ENCODE measurements at regions not wholly inside any gene's neighbourhood (a gene's known extent, or its start where the extent isn't known, plus 50 kb on each side); places are given as distances from the start of the nearest gene placed in this dataset.

- Histone ChIP-seq H3K27ac (ENCODE audit: low read depth, low read length) (no peak overlapping the region), H3K9me2 (replicated peaks; ENCODE audit: control insufficient read depth, low read length) (no peaks in the 10 kb centered on the region), H4K20me1 (ENCODE audit: control insufficient read depth, insufficient read depth, low read depth, low read length) (no peaks in the 10 kb centered on the region), H3K9me3 (ENCODE audit: control insufficient read depth, insufficient read depth, low read length) (no peaks in the 10 kb centered on the region), H3K79me2 (ENCODE audit: control insufficient read depth, low read length) (no peaks in the 10 kb centered on the region), H3K4me3 (ENCODE audit: low read length) (no peak overlapping the region), H3F3A (ENCODE audit: control insufficient read depth, insufficient read depth) (no peaks in the 10 kb centered on the region), H3K4me2 (ENCODE audit: low read length) (no peak overlapping the region), H3K4me1 (ENCODE audit: control insufficient read depth, low read length) (no peaks in the 10 kb centered on the region), H3K27me3 (ENCODE audit: control insufficient read depth, low read length) (no peaks in the 10 kb centered on the region), H3K36me3 (ENCODE audit: control insufficient read depth, low read length) (no peaks in the 10 kb centered on the region)
- no peak for TF ChIP-seq CTCF (IDR thresholded peaks at IDR 0.05; ENCODE audit: low read depth, low read length, poor library complexity, severe bottlenecking)
These were observed 304.2 kb downstream of the RAB38 start for GRCh38 chr11:87871056-87871455.

GRCh38 chr11:87870086-87870485 is 305.2 kb downstream of the RAB38 start:
- H4K20me1 ChIP-seq (ENCODE audit: control insufficient read depth, insufficient read depth, low read depth, low read length), result no peaks in the 10 kb centered on the region
- no peaks in the 10 kb centered on the region for H3K9me2 ChIP-seq (replicated peaks; ENCODE audit: control insufficient read depth, low read length)
- H3K27ac ChIP-seq (ENCODE audit: low read depth, low read length), result no peak overlapping the region
- no peaks in the 10 kb centered on the region for H3K9me3 ChIP-seq (ENCODE audit: control insufficient read depth, insufficient read depth, low read length)
- H3K27me3 ChIP-seq (ENCODE audit: control insufficient read depth, low read length), result no peaks in the 10 kb centered on the region
- H3K79me2 ChIP-seq (ENCODE audit: control insufficient read depth, low read length), result no peaks in the 10 kb centered on the region
- no peaks in the 10 kb centered on the region for H3K4me1 ChIP-seq (ENCODE audit: control insufficient read depth, low read length)
- no peak overlapping the region for H3K4me2 ChIP-seq (ENCODE audit: low read length)
- H3K4me3 ChIP-seq (ENCODE audit: low read length), result no peak overlapping the region
- H3F3A ChIP-seq (ENCODE audit: control insufficient read depth, insufficient read depth), result no peaks in the 10 kb centered on the region
- TF ChIP-seq EZH2phosphoT487 (IDR thresholded peaks at IDR 0.05; ENCODE audit: borderline replicate concordance, low read length), result no peak
- no peak for TF ChIP-seq CTCF (IDR thresholded peaks at IDR 0.05; ENCODE audit: low read depth, low read length, poor library complexity, severe bottlenecking)
- no peaks in the 10 kb centered on the region for H3K36me3 ChIP-seq (ENCODE audit: control insufficient read depth, low read length)

GRCh38 chr11:87866951-87867350 is 308.3 kb downstream of the RAB38 start:
- Histone ChIP-seq H3K4me2 (ENCODE audit: low read length) (no peak overlapping the region), H3K9me3 (ENCODE audit: control insufficient read depth, insufficient read depth, low read length) (no peaks in the 10 kb centered on the region), H3K79me2 (ENCODE audit: control insufficient read depth, low read length) (no peaks in the 10 kb centered on the region), H3K27ac (ENCODE audit: low read depth, low read length) (no peak overlapping the region), H3K4me1 (ENCODE audit: control insufficient read depth, low read length) (no peaks in the 10 kb centered on the region), H3K9me2 (replicated peaks; ENCODE audit: control insufficient read depth, low read length) (no peaks in the 10 kb centered on the region), H3K36me3 (ENCODE audit: control insufficient read depth, low read length) (no peaks in the 10 kb centered on the region), H3K27me3 (ENCODE audit: control insufficient read depth, low read length) (no peaks in the 10 kb centered on the region), H3F3A (ENCODE audit: control insufficient read depth, insufficient read depth) (no peaks in the 10 kb centered on the region), H4K20me1 (ENCODE audit: control insufficient read depth, insufficient read depth, low read depth, low read length) (no peaks in the 10 kb centered on the region), H3K4me3 (ENCODE audit: low read length) (no peak overlapping the region)
- TF ChIP-seq EZH2phosphoT487 (IDR thresholded peaks at IDR 0.05; ENCODE audit: borderline replicate concordance, low read length), result no peak
- no peak for TF ChIP-seq CTCF (IDR thresholded peaks at IDR 0.05; ENCODE audit: low read depth, low read length, poor library complexity, severe bottlenecking)

- no peaks in the 10 kb centered on the region for H3K9me2 ChIP-seq (replicated peaks; ENCODE audit: control insufficient read depth, low read length)
- H3K4me2 ChIP-seq (ENCODE audit: low read length), result no peak overlapping the region
- H3K36me3 ChIP-seq (ENCODE audit: control insufficient read depth, low read length), result no peaks in the 10 kb centered on the region
- no peaks in the 10 kb centered on the region for H3F3A ChIP-seq (ENCODE audit: control insufficient read depth, insufficient read depth)
- H3K9me3 ChIP-seq (ENCODE audit: control insufficient read depth, insufficient read depth, low read length), result no peaks in the 10 kb centered on the region
- H4K20me1 ChIP-seq (ENCODE audit: control insufficient read depth, insufficient read depth, low read depth, low read length), result no peaks in the 10 kb centered on the region
- TF ChIP-seq CTCF (IDR thresholded peaks at IDR 0.05; ENCODE audit: low read depth, low read length, poor library complexity, severe bottlenecking), result no peak
- no peak for TF ChIP-seq EZH2phosphoT487 (IDR thresholded peaks at IDR 0.05; ENCODE audit: borderline replicate concordance, low read length)
- no peaks in the 10 kb centered on the region for H3K79me2 ChIP-seq (ENCODE audit: control insufficient read depth, low read length)
- H3K4me1 ChIP-seq (ENCODE audit: control insufficient read depth, low read length), result no peaks in the 10 kb centered on the region
- no peaks in the 10 kb centered on the region for H3K27me3 ChIP-seq (ENCODE audit: control insufficient read depth, low read length)
- H3K4me3 ChIP-seq (ENCODE audit: low read length), result no peak overlapping the region
- no peak overlapping the region for H3K27ac ChIP-seq (ENCODE audit: low read depth, low read length)
These were observed 314.2 kb downstream of the RAB38 start for GRCh38 chr11:87861030-87861429.
